Cerebellar cortex (tissue), 1 donor: ENCODE measurements at regions not wholly inside any gene's neighbourhood (a gene's known extent, or its start where the extent isn't known, plus 50 kb on each side); places are given as distances from the start of the nearest gene placed in this dataset.
"Not testable (repeated sequence)": the region's sequence is repeated elsewhere in the genome, so short reads cannot be mapped to it uniquely, and the experiment has no call there.

Experiments used
- DNase-seq: peaks from one replicate; pipeline ENCODE4 v3.0.0-alpha.2; 2015; ENCODE audit warnings: low spot score

GRCh38 chr2:33690686-33691085 is 91.6 kb upstream of the FAM98A start:
- not testable (repeated sequence) for DNase-seq

GRCh38 chr2:33681364-33681757 is 82.3 kb upstream of the FAM98A start:
- no peak for DNase-seq

- no peak for DNase-seq
These were observed 81.7 kb upstream of the FAM98A start for GRCh38 chr2:33680644-33681363.

GRCh38 chr2:33678436-33678835 is 79.3 kb upstream of the FAM98A start:
- no peak for DNase-seq

GRCh38 chr2:33673937-33674336 is 74.8 kb upstream of the FAM98A start:
- DNase-seq, result no peak

GRCh38 chr2:33672896-33673295 is 73.8 kb upstream of the FAM98A start:
- DNase-seq, result no peak

GRCh38 chr2:33672389-33672788 is 73.3 kb upstream of the FAM98A start:
- no peak for DNase-seq

GRCh38 chr2:33671198-33671597 is 72.1 kb upstream of the FAM98A start:
- DNase-seq, result no peak

GRCh38 chr2:33670392-33670937 is 71.4 kb upstream of the FAM98A start:
- no peak for DNase-seq

- DNase-seq, result no peak
These were observed 67.8 kb upstream of the FAM98A start for GRCh38 chr2:33666879-33667278.

GRCh38 chr2:33665039-33665438 is 65.9 kb upstream of the FAM98A start:
- DNase-seq, result no peak

- no peak for DNase-seq
These were observed 61.5 kb upstream of the FAM98A start for GRCh38 chr2:33660416-33661123.

- no peak for DNase-seq
These were observed 56.7 kb upstream of the FAM98A start for GRCh38 chr2:33655626-33656320.

GRCh38 chr2:33652830-33653229 is 53.7 kb upstream of the FAM98A start:
- no peak for DNase-seq

GRCh38 chr2:33650171-33650570 is 51.1 kb upstream of the FAM98A start:
- no peak for DNase-seq
